ENCODE measurements at regions not wholly inside any gene's neighbourhood (a gene's known extent, or its start where the extent isn't known, plus 50 kb on each side); places are given as distances from the start of the nearest gene placed in this dataset.

- Mint-ChIP-seq H3K4me1 (no peaks in the 10 kb centered on the region), H3K27me3 (ENCODE audit: low read depth) (no peaks in the 10 kb centered on the region), H3K36me3 (peaks cover 1% of the 10 kb centered on the region; the same call in 1 of the 2 replicates), H3K27ac (no peak overlapping the region), H3K9me3 (peaks cover 4% of the 10 kb centered on the region), H3K4me3 (no peak overlapping the region)
- ChIA-PET POLR2A (no interaction called here), CTCF (no interaction called here)
- ATAC-seq (no peak), DNase-seq (ENCODE audit: low spot score) (no peak)
- no peak for TF ChIP-seq E2F4 (CRISPR knock-in tag; IDR thresholded peaks at IDR 0.05; ENCODE audit: borderline replicate concordance, low read depth)
- no peak for TF ChIP-seq USF2 (CRISPR knock-in tag; IDR thresholded peaks at IDR 0.05)
- TF ChIP-seq NR3C1 (CRISPR knock-in tag; conservative IDR thresholded peaks at IDR 0.05; ENCODE audit: low read depth), result no peak
- TF ChIP-seq ETV6 (CRISPR knock-in tag; IDR thresholded peaks at IDR 0.05), result no peak
- TF ChIP-seq CREM (CRISPR knock-in tag; IDR thresholded peaks at IDR 0.05), result no peak
- TF ChIP-seq HMGA2 (CRISPR knock-in tag; IDR thresholded peaks at IDR 0.05), result no peak
- TF ChIP-seq CBFB (CRISPR knock-in tag; IDR thresholded peaks at IDR 0.05; ENCODE audit: low read depth), result no peak
- TF ChIP-seq RORB (CRISPR knock-in tag; IDR thresholded peaks at IDR 0.05), result no peak
- no peak for TF ChIP-seq FOXP1 (CRISPR knock-in tag; IDR thresholded peaks at IDR 0.05; ENCODE audit: borderline replicate concordance)
- no peak for TF ChIP-seq ZMAT4 (CRISPR knock-in tag; IDR thresholded peaks at IDR 0.05)
- no peak for TF ChIP-seq ZNF396 (CRISPR knock-in tag; IDR thresholded peaks at IDR 0.05; ENCODE audit: borderline replicate concordance)
- TF ChIP-seq ATF3 (CRISPR knock-in tag; conservative IDR thresholded peaks at IDR 0.05), result no peak
Measured at GRCh38 chr11:26229257-26229656, 102.7 kb upstream of the ANO3 start.

GRCh38 chr11:26229981-26230380 lies 101.9 kb upstream of the ANO3 start:
- DNase-seq (ENCODE audit: low spot score) (no peak), ATAC-seq (no peak)
- TF ChIP-seq ZBTB21 (CRISPR knock-in tag; IDR thresholded peaks at IDR 0.05; ENCODE audit: borderline replicate concordance), result no peak
- no peak for TF ChIP-seq ZBTB43 (CRISPR knock-in tag; IDR thresholded peaks at IDR 0.05)
- no peak for TF ChIP-seq TCF7 (CRISPR knock-in tag; IDR thresholded peaks at IDR 0.05; ENCODE audit: low read depth)
- no peak for TF ChIP-seq SMAD3 (CRISPR knock-in tag; IDR thresholded peaks at IDR 0.05; ENCODE audit: borderline replicate concordance)
- ChIA-PET CTCF (no interaction called here), POLR2A (no interaction called here)
- no peaks in the 10 kb centered on the region for H3K36me3 Mint-ChIP-seq
- no peaks in the 10 kb centered on the region for H3K4me1 Mint-ChIP-seq
- no peak overlapping the region for H3K4me3 Mint-ChIP-seq
- H3K9me3 Mint-ChIP-seq, result no peaks in the 10 kb centered on the region
- no peaks in the 10 kb centered on the region for H3K27me3 Mint-ChIP-seq (ENCODE audit: low read depth)
- H3K27ac Mint-ChIP-seq, result no peak overlapping the region

GRCh38 chr11:26231252-26231661 lies 100.7 kb upstream of the ANO3 start:
- POLR2A ChIA-PET, result no interaction called here
- no peaks in the 10 kb centered on the region for H3K9me3 Mint-ChIP-seq
- DNase-seq (ENCODE audit: low spot score), result no peak
- TF ChIP-seq ARID4B (CRISPR knock-in tag; IDR thresholded peaks at IDR 0.05; ENCODE audit: borderline replicate concordance) (no peak), IRF2 (CRISPR knock-in tag; IDR thresholded peaks at IDR 0.05; ENCODE audit: borderline replicate concordance, low read depth) (no peak), HMGXB4 (CRISPR knock-in tag; IDR thresholded peaks at IDR 0.05) (no peak), SP1 (CRISPR knock-in tag; conservative IDR thresholded peaks at IDR 0.05) (no peak), ERG (CRISPR knock-in tag; IDR thresholded peaks at IDR 0.05) (no peak), NR3C1 (CRISPR knock-in tag; conservative IDR thresholded peaks at IDR 0.05; ENCODE audit: low read depth) (no peak)

More at GRCh38 chr11:26231252-26231661, 100.7 kb upstream of the ANO3 start:
- CTCF ChIA-PET, result interaction anchor here (1.3 kb wide), 1 partner anchor 53 kb away, joined by 3 read pairs; no protein-coding TSS in a partner anchor
- H3K27me3 Mint-ChIP-seq (ENCODE audit: low read depth), result no peaks in the 10 kb centered on the region
- H3K4me1 Mint-ChIP-seq, result no peaks in the 10 kb centered on the region
- H3K36me3 Mint-ChIP-seq, result no peaks in the 10 kb centered on the region
- ATAC-seq, result no peak
- H3K4me3 Mint-ChIP-seq, result no peak overlapping the region
- no peak overlapping the region for H3K27ac Mint-ChIP-seq
